SK-N-SH (cell line): ENCODE measurements at regions not wholly inside any gene's neighbourhood (a gene's known extent, or its start where the extent isn't known, plus 50 kb on each side); places are given as distances from the start of the nearest gene placed in this dataset.

ENCODE experiments used
- CTCF ChIA-PET: fragments of 300-600, 350-600 bp; formaldehyde crosslinking; extraction: SDS; loops from one replicate; lab custom pipeline; 2021; lab: Yijun Ruan, JAX
- POLR2A ChIA-PET: fragments of 350-600 bp; sonication (Branson Sonifier 250); formaldehyde crosslinking; extraction: SDS; loops from one replicate; lab custom pipeline; 2020; ENCODE audit warnings: antibody characterized with exemption, inconsistent platforms; lab: Yijun Ruan, JAX
- DNase-seq: peaks from one replicate; pipeline ENCODE4 v3.0.0; 2012
- H2AFZ ChIP-seq: fragments of 200-600 bp; sonication (generic); 2 replicates; pipeline ENCODE4 v1.8.1; 2016; ENCODE audit warnings: antibody characterized with exemption, mild to moderate bottlenecking, low read depth
- H3F3A ChIP-seq: fragments of 200-600 bp; sonication (generic); replicated peaks from 2 replicates; pipeline ENCODE3; 2016; ENCODE audit warnings: antibody characterized with exemption, mild to moderate bottlenecking; ENCODE audit not compliant: insufficient read depth
- H3K27ac ChIP-seq, 2 experiments: fragments of 200-500 bp in 1 of 2; fragments of 200-600 bp in 1 of 2; sonication (Bioruptor generic) in 1 of 2; sonication (generic), shearing (Covaris generic) in 1 of 2; 2 replicates each; pipeline versions ENCODE4 v1.5.1 to v1.6.1; 2014 to 2016; ENCODE audit warnings: low read depth in 2 of 2, inconsistent platforms in 1 of 2, low read length in 1 of 2, mild to moderate bottlenecking in 1 of 2, mixed read lengths in 1 of 2
- H3K27me3 ChIP-seq: fragments of 200-600 bp; sonication (generic), shearing (Covaris generic); 2 replicates; pipeline ENCODE4 v1.6.1; 2016; ENCODE audit warnings: mixed run types; ENCODE audit not compliant: insufficient read depth
- H3K36me3 ChIP-seq, 2 experiments: fragments of 200-500 bp in 1 of 2; fragments of 200-600 bp in 1 of 2; sonication (Bioruptor generic) in 1 of 2; sonication (generic) in 1 of 2; replicated peaks in 1 of 2; 2 replicates each; pipeline versions ENCODE3 to v1.5.1; 2014 to 2016; ENCODE audit warnings: low read length in 1 of 2, mild to moderate bottlenecking in 1 of 2; ENCODE audit not compliant: insufficient read depth in 2 of 2, control insufficient read depth in 1 of 2
- H3K4me1 ChIP-seq, 2 experiments: fragments of 200-500 bp in 1 of 2; fragments of 200-600 bp in 1 of 2; sonication (Bioruptor generic) in 1 of 2; sonication (generic), shearing (Covaris generic) in 1 of 2; 2 replicates each; pipeline versions ENCODE4 v1.5.1 to v1.6.1; 2014 to 2016; ENCODE audit warnings: low read depth in 1 of 2, low read length in 1 of 2, mixed run types in 1 of 2; ENCODE audit not compliant: insufficient read depth in 2 of 2, control insufficient read depth in 1 of 2
- H3K4me2 ChIP-seq: fragments of 200-600 bp; sonication (generic), shearing (Covaris generic); 2 replicates; pipeline ENCODE4 v1.6.1; 2017; ENCODE audit warnings: mixed run types
- H3K4me3 ChIP-seq, 2 experiments: fragments of 200-500 bp in 1 of 2; fragments of 200-600 bp in 1 of 2; sonication (Bioruptor generic) in 1 of 2; sonication (generic), shearing (Covaris generic) in 1 of 2; 2 replicates each; pipeline versions ENCODE4 v1.5.1 to v1.8.1; 2014 to 2016; ENCODE audit warnings: low read depth in 2 of 2, inconsistent platforms in 1 of 2, low read length in 1 of 2, mild to moderate bottlenecking in 1 of 2, mixed read lengths in 1 of 2, moderate library complexity in 1 of 2
- H3K79me2 ChIP-seq: fragments of 200-600 bp; sonication (generic); 2 replicates; pipeline ENCODE4 v1.8.1; 2017; ENCODE audit warnings: mild to moderate bottlenecking; ENCODE audit not compliant: insufficient read depth
- H3K9ac ChIP-seq: fragments of 200-600 bp; sonication (generic); 2 replicates; pipeline ENCODE4 v1.6.1; 2017; ENCODE audit warnings: mixed run types
- H3K9me2 ChIP-seq: fragments of 200-600 bp; sonication (generic); 2 replicates; pipeline ENCODE4 v1.6.1; 2017; ENCODE audit warnings: mixed run types
- H3K9me3 ChIP-seq: fragments of 200-600 bp; sonication (generic); 2 replicates; pipeline ENCODE4 v1.6.1; 2017; ENCODE audit warnings: mixed run types, mild to moderate bottlenecking, moderate library complexity
- H4K20me1 ChIP-seq: fragments of 200-600 bp; sonication (generic); 2 replicates; pipeline ENCODE4 v1.6.1; 2017; ENCODE audit warnings: mild to moderate bottlenecking, mixed run types; ENCODE audit not compliant: insufficient read depth
- CHD2 ChIP-seq: fragments of 150-350 bp; IDR thresholded peaks from 2 replicates; pipeline ENCODE4 v1.6.1; 2018; ENCODE audit warnings: low read length; ENCODE audit not compliant: partially characterized antibody
- ELF1 ChIP-seq: IDR thresholded peaks from 2 replicates; pipeline ENCODE4 v1.4.0; 2012
- EP300 ChIP-seq, 2 experiments: IDR thresholded peaks; 2 replicates each; pipeline versions ENCODE4 v1.4.0 to v1.6.1; 2012; ENCODE audit warnings: borderline replicate concordance in 1 of 2, low read depth in 1 of 2, low read length in 1 of 2
- EZH2phosphoT487 ChIP-seq: fragments of 200-600 bp; sonication (generic); IDR thresholded peaks from 2 replicates; pipeline ENCODE4 v1.6.1; 2017; ENCODE audit warnings: low read depth, mixed run types, mild to moderate bottlenecking, antibody characterized with exemption, moderate library complexity, borderline replicate concordance
- JUND ChIP-seq: IDR thresholded peaks from 2 replicates; pipeline ENCODE4 v1.4.0; 2012
- MEF2A ChIP-seq: IDR thresholded peaks from 2 replicates; pipeline ENCODE4 v1.4.0; 2012; ENCODE audit warnings: low read depth, borderline replicate concordance
- MXI1 ChIP-seq: IDR thresholded peaks from 2 replicates; pipeline ENCODE4 v1.6.1; 2012; ENCODE audit warnings: mild to moderate bottlenecking, low read depth, low read length, improper control_type of control experiment
- NRF1 ChIP-seq: IDR thresholded peaks from 2 replicates; pipeline ENCODE4 v1.6.1; 2012; ENCODE audit warnings: low read depth, mild to moderate bottlenecking, low read length
- POLR2AphosphoS5 ChIP-seq: IDR thresholded peaks from 2 replicates; pipeline ENCODE4 v1.6.1; 2012; ENCODE audit warnings: low read depth, low read length
- RAD21 ChIP-seq: IDR thresholded peaks from 2 replicates; pipeline ENCODE4 v1.6.1; 2012; ENCODE audit warnings: mild to moderate bottlenecking, low read length
- RCOR1 ChIP-seq: fragments of 150-350 bp; IDR thresholded peaks from 2 replicates; pipeline ENCODE4 v1.6.1; 2017; ENCODE audit warnings: antibody characterized with exemption, low read length
- RXRA ChIP-seq: IDR thresholded peaks from 2 replicates; pipeline ENCODE4 v1.4.0; 2012; ENCODE audit warnings: low read depth, mild to moderate bottlenecking, borderline replicate concordance
- TCF12 ChIP-seq: IDR thresholded peaks from 2 replicates; pipeline ENCODE4 v1.4.0; 2012
- YY1 ChIP-seq: IDR thresholded peaks from 2 replicates; pipeline ENCODE4 v1.4.0; 2012; ENCODE audit warnings: low read depth, mild to moderate bottlenecking
- ZBTB33 ChIP-seq: IDR thresholded peaks from 2 replicates; pipeline ENCODE4 v1.4.0; 2012; ENCODE audit warnings: low read depth, borderline replicate concordance
- WGBS: methylation state at CpG from one replicate; pipeline ENCODE4 v1.1.6; 2017; ENCODE audit warnings: low lambda C conversion rate; 5-methylcytosine and 5-hydroxymethylcytosine counted together
- TF ChIP-seq, protein P1 (sequence below): IDR thresholded peaks from 2 replicates; pipeline ENCODE4 v1.6.1; 2012; ENCODE audit warnings: mild to moderate bottlenecking, low read depth, low read length, moderate library complexity
- TF ChIP-seq, protein P2 (sequence below): IDR thresholded peaks from 2 replicates; pipeline ENCODE4; 2012
- TF ChIP-seq, protein P3 (sequence below): IDR thresholded peaks from 2 replicates; pipeline ENCODE4 v1.4.0; 2012; ENCODE audit warnings: low read depth

- TF ChIP-seq EZH2phosphoT487: no peak
- no peak for TF ChIP-seq POLR2AphosphoS5
- TF ChIP-seq, protein P1, sequence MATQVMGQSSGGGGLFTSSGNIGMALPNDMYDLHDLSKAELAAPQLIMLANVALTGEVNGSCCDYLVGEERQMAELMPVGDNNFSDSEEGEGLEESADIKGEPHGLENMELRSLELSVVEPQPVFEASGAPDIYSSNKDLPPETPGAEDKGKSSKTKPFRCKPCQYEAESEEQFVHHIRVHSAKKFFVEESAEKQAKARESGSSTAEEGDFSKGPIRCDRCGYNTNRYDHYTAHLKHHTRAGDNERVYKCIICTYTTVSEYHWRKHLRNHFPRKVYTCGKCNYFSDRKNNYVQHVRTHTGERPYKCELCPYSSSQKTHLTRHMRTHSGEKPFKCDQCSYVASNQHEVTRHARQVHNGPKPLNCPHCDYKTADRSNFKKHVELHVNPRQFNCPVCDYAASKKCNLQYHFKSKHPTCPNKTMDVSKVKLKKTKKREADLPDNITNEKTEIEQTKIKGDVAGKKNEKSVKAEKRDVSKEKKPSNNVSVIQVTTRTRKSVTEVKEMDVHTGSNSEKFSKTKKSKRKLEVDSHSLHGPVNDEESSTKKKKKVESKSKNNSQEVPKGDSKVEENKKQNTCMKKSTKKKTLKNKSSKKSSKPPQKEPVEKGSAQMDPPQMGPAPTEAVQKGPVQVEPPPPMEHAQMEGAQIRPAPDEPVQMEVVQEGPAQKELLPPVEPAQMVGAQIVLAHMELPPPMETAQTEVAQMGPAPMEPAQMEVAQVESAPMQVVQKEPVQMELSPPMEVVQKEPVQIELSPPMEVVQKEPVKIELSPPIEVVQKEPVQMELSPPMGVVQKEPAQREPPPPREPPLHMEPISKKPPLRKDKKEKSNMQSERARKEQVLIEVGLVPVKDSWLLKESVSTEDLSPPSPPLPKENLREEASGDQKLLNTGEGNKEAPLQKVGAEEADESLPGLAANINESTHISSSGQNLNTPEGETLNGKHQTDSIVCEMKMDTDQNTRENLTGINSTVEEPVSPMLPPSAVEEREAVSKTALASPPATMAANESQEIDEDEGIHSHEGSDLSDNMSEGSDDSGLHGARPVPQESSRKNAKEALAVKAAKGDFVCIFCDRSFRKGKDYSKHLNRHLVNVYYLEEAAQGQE: no peak
- TF ChIP-seq, all 33 proteins: peak for 0
- Histone ChIP-seq H3K4me2 (no peak overlapping the region), H3K9ac (no peak overlapping the region), H3K9me2 (no peaks in the 10 kb centered on the region), H3K27me3 (no peaks in the 10 kb centered on the region), H2AFZ (no peak overlapping the region), H3K4me1 (no peaks in the 10 kb centered on the region; a peak in 1 of 4 replicates), H3F3A (no peaks in the 10 kb centered on the region), H3K79me2 (no peaks in the 10 kb centered on the region), H3K27ac (no peak overlapping the region), H4K20me1 (no peaks in the 10 kb centered on the region), H3K4me3 (no peak overlapping the region), H3K36me3 (no peaks in the 10 kb centered on the region), H3K9me3 (no peaks in the 10 kb centered on the region)
- ChIA-PET CTCF (interaction anchor here (1.0 kb wide), 1 partner anchor 16 kb away, joined by 3 read pairs; no protein-coding TSS in a partner anchor), POLR2A (no interaction called here)
- 43% methylated on average over 2 of the region's 2 CpGs for WGBS
- no peak for DNase-seq
These were observed 420.7 kb upstream of the SLC8A1 start for GRCh38 chr2:40872580-40872979.

- Histone ChIP-seq H3F3A (no peaks in the 10 kb centered on the region), H3K27ac (no peak overlapping the region), H4K20me1 (no peaks in the 10 kb centered on the region), H3K4me1 (no peaks in the 10 kb centered on the region; a peak in 1 of 4 replicates), H2AFZ (no peak overlapping the region), H3K4me2 (no peak overlapping the region), H3K27me3 (no peaks in the 10 kb centered on the region), H3K79me2 (no peaks in the 10 kb centered on the region), H3K9me2 (no peaks in the 10 kb centered on the region), H3K9ac (no peak overlapping the region), H3K9me3 (no peaks in the 10 kb centered on the region), H3K36me3 (no peaks in the 10 kb centered on the region), H3K4me3 (no peak overlapping the region)
- ChIA-PET CTCF (interaction anchor here (1.1 to 1.6 kb wide), 2 partner anchors 18 to 23 kb away, joined by 3 read pairs; no protein-coding TSS in a partner anchor), POLR2A (no interaction called here)
- WGBS: 44% methylated on average over 3 of the region's 3 CpGs
- DNase-seq: no peak
- no peak for TF ChIP-seq RCOR1
- no peak for TF ChIP-seq EP300 (IDR thresholded peaks at IDR 0.05; ENCODE audit: borderline replicate concordance in 1 of 2, low read depth in 1 of 2, low read length in 1 of 2)
- TF ChIP-seq TCF12: no peak
- no peak for TF ChIP-seq NRF1
- no peak for TF ChIP-seq JUND
- TF ChIP-seq POLR2AphosphoS5: no peak
- no peak for TF ChIP-seq RAD21
- TF ChIP-seq CHD2: no peak
- TF ChIP-seq MXI1: no peak
- TF ChIP-seq, protein P2, sequence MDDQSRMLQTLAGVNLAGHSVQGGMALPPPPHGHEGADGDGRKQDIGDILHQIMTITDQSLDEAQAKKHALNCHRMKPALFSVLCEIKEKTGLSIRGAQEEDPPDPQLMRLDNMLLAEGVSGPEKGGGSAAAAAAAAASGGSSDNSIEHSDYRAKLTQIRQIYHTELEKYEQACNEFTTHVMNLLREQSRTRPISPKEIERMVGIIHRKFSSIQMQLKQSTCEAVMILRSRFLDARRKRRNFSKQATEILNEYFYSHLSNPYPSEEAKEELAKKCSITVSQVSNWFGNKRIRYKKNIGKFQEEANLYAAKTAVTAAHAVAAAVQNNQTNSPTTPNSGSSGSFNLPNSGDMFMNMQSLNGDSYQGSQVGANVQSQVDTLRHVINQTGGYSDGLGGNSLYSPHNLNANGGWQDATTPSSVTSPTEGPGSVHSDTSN: no peak
- no peak for TF ChIP-seq YY1
- TF ChIP-seq MEF2A: no peak
- no peak for TF ChIP-seq EZH2phosphoT487
- TF ChIP-seq, protein P1: no peak
- no peak for TF ChIP-seq ZBTB33
- TF ChIP-seq RXRA: no peak
- TF ChIP-seq, protein P3, sequence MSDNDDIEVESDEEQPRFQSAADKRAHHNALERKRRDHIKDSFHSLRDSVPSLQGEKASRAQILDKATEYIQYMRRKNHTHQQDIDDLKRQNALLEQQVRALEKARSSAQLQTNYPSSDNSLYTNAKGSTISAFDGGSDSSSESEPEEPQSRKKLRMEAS: no peak
- TF ChIP-seq ELF1: no peak
These were observed 422.5 kb upstream of the SLC8A1 start for GRCh38 chr2:40874380-40874779.
